ENCODE measurements at regions not wholly inside any gene's neighbourhood (a gene's known extent, or its start where the extent isn't known, plus 50 kb on each side); places are given as distances from the start of the nearest gene placed in this dataset.

GRCh38 chr12:20134652-20135051 is 233.7 kb upstream of the PDE3A start:
- TF ChIP-seq CTCF (conservative IDR thresholded peaks at IDR 0.05 in 1 of 2, IDR thresholded peaks at IDR 0.05 in 1 of 2; ENCODE audit: low read depth in 1 of 2, low read length in 2 of 2) (no peak), EZH2 (IDR thresholded peaks at IDR 0.05; ENCODE audit: low read length, missing control alignments) (no peak)
- Histone ChIP-seq H3K79me2 (ENCODE audit: control insufficient read depth, insufficient read depth, low read length) (no peaks in the 10 kb centered on the region), H3K36me3 (ENCODE audit: control insufficient read depth, insufficient read depth, low read length) (no peaks in the 10 kb centered on the region), H3K4me1 (ENCODE audit: control insufficient read depth, extremely low read depth, insufficient read depth, low read length) (no peaks in the 10 kb centered on the region), H3K27me3 (ENCODE audit: control insufficient read depth, insufficient read depth, low read length) (no peaks in the 10 kb centered on the region), H4K20me1 (ENCODE audit: control insufficient read depth, extremely low read depth, insufficient read depth, low read length) (no peaks in the 10 kb centered on the region), H3K4me2 (ENCODE audit: extremely low read depth, insufficient read depth, low read length) (no peak overlapping the region), H3K9me3 (ENCODE audit: control insufficient read depth, insufficient read depth, low read depth, low read length) (no peaks in the 10 kb centered on the region), H2AFZ (ENCODE audit: low read length) (no peak overlapping the region), H3K9ac (ENCODE audit: insufficient read depth, low read length) (no peak overlapping the region), H3K27ac (ENCODE audit: insufficient read depth, low read length) (no peak overlapping the region), H3K4me3 (replicated peaks in 1 of 4; ENCODE audit: control extremely low read depth in 1 of 4, insufficient read depth in 1 of 4, low read depth in 3 of 4, low read length in 4 of 4) (no peak overlapping the region)
- DNase-seq (ENCODE audit: low read depth in 2 of 2): no peak

GRCh38 chr12:20140751-20141150 is 227.6 kb upstream of the PDE3A start:
- no peaks in the 10 kb centered on the region for H3K27me3 ChIP-seq (ENCODE audit: control insufficient read depth, insufficient read depth, low read length)
- no peak overlapping the region for H3K9ac ChIP-seq (ENCODE audit: insufficient read depth, low read length)
- no peak for DNase-seq (ENCODE audit: low read depth in 2 of 2)

GRCh38 chr12:20142316-20142715 is 226.0 kb upstream of the PDE3A start:
- H3K27me3 ChIP-seq (ENCODE audit: control insufficient read depth, insufficient read depth, low read length): no peaks in the 10 kb centered on the region

More at GRCh38 chr12:20140751-20141150, 227.6 kb upstream of the PDE3A start:
- no peaks in the 10 kb centered on the region for H3K36me3 ChIP-seq (ENCODE audit: control insufficient read depth, insufficient read depth, low read length)
- no peak overlapping the region for H3K4me2 ChIP-seq (ENCODE audit: extremely low read depth, insufficient read depth, low read length)
- H3K9me3 ChIP-seq (ENCODE audit: control insufficient read depth, insufficient read depth, low read depth, low read length): no peaks in the 10 kb centered on the region
- no peak overlapping the region for H3K27ac ChIP-seq (ENCODE audit: insufficient read depth, low read length)
- H4K20me1 ChIP-seq (ENCODE audit: control insufficient read depth, extremely low read depth, insufficient read depth, low read length): no peaks in the 10 kb centered on the region
- H3K79me2 ChIP-seq (ENCODE audit: control insufficient read depth, insufficient read depth, low read length): no peaks in the 10 kb centered on the region
- no peak overlapping the region for H3K4me3 ChIP-seq (replicated peaks in 1 of 4; ENCODE audit: control extremely low read depth in 1 of 4, insufficient read depth in 1 of 4, low read depth in 3 of 4, low read length in 4 of 4)
- no peak overlapping the region for H2AFZ ChIP-seq (ENCODE audit: low read length)
- no peak for TF ChIP-seq EZH2 (IDR thresholded peaks at IDR 0.05; ENCODE audit: low read length, missing control alignments)
- TF ChIP-seq CTCF (conservative IDR thresholded peaks at IDR 0.05 in 1 of 2, IDR thresholded peaks at IDR 0.05 in 1 of 2; ENCODE audit: low read depth in 1 of 2, low read length in 2 of 2): no peak
- H3K4me1 ChIP-seq (ENCODE audit: control insufficient read depth, extremely low read depth, insufficient read depth, low read length): no peaks in the 10 kb centered on the region

More at GRCh38 chr12:20142316-20142715, 226.0 kb upstream of the PDE3A start:
- H3K4me1 ChIP-seq (ENCODE audit: control insufficient read depth, extremely low read depth, insufficient read depth, low read length): no peaks in the 10 kb centered on the region
- no peak overlapping the region for H3K4me3 ChIP-seq (replicated peaks in 1 of 4; ENCODE audit: control extremely low read depth in 1 of 4, insufficient read depth in 1 of 4, low read depth in 3 of 4, low read length in 4 of 4)
- peak in 1 of 2 donors; percentile 29 for DNase-seq (ENCODE audit: low read depth in 2 of 2)
- H4K20me1 ChIP-seq (ENCODE audit: control insufficient read depth, extremely low read depth, insufficient read depth, low read length): no peaks in the 10 kb centered on the region
- no peak overlapping the region for H3K9ac ChIP-seq (ENCODE audit: insufficient read depth, low read length)
- H3K79me2 ChIP-seq (ENCODE audit: control insufficient read depth, insufficient read depth, low read length): no peaks in the 10 kb centered on the region
- H3K4me2 ChIP-seq (ENCODE audit: extremely low read depth, insufficient read depth, low read length): no peak overlapping the region
- H2AFZ ChIP-seq (ENCODE audit: low read length): no peak overlapping the region
- no peaks in the 10 kb centered on the region for H3K9me3 ChIP-seq (ENCODE audit: control insufficient read depth, insufficient read depth, low read depth, low read length)
- H3K36me3 ChIP-seq (ENCODE audit: control insufficient read depth, insufficient read depth, low read length): no peaks in the 10 kb centered on the region
- H3K27ac ChIP-seq (ENCODE audit: insufficient read depth, low read length): no peak overlapping the region
- TF ChIP-seq CTCF (conservative IDR thresholded peaks at IDR 0.05 in 1 of 2, IDR thresholded peaks at IDR 0.05 in 1 of 2; ENCODE audit: low read depth in 1 of 2, low read length in 2 of 2): no peak
- no peak for TF ChIP-seq EZH2 (IDR thresholded peaks at IDR 0.05; ENCODE audit: low read length, missing control alignments)

Data from fibroblast of lung (primary cell).